Fibroblast of lung (primary cell): ENCODE measurements at regions not wholly inside any gene's neighbourhood (a gene's known extent, or its start where the extent isn't known, plus 50 kb on each side); places are given as distances from the start of the nearest gene placed in this dataset.

ENCODE experiments used
- DNase-seq, 2 donors: peaks; one replicate each; pipeline versions ENCODE4 v3.0.0 to v3.0.0-alpha.2; 2010; ENCODE audit warnings: low read depth in 2 of 2
- H2AFZ ChIP-seq: 2 replicates; pipeline ENCODE4 v1.5.1; 2012; ENCODE audit warnings: low read length, control low read depth, inconsistent platforms
- H3K27ac ChIP-seq: 2 replicates; pipeline ENCODE4 v1.5.1; 2011; ENCODE audit warnings: low read length, control low read depth; ENCODE audit not compliant: insufficient read depth
- H3K27me3 ChIP-seq: 2 replicates; pipeline ENCODE4 v1.5.1; 2011; ENCODE audit warnings: mild to moderate bottlenecking, low read length; ENCODE audit not compliant: control insufficient read depth, insufficient read depth
- H3K36me3 ChIP-seq: 2 replicates; pipeline ENCODE4 v1.5.1; 2011; ENCODE audit warnings: low read length; ENCODE audit not compliant: control insufficient read depth, insufficient read depth
- H3K4me1 ChIP-seq: 2 replicates; pipeline ENCODE4 v1.5.1; 2011; ENCODE audit warnings: low read length; ENCODE audit not compliant: control insufficient read depth, insufficient read depth; ENCODE audit errors: extremely low read depth
- H3K4me2 ChIP-seq: 2 replicates; pipeline ENCODE4 v1.5.1; 2011; ENCODE audit warnings: low read length, control low read depth; ENCODE audit not compliant: insufficient read depth; ENCODE audit errors: extremely low read depth
- H3K4me3 ChIP-seq, 4 experiments: fragments of 200-600 bp in 1 of 4; sonication (generic) in 1 of 4; replicated peaks in 1 of 4; 2 replicates each; pipeline ENCODE4 v1.5.1; 2011 to 2016; ENCODE audit warnings: low read length in 4 of 4, low read depth in 3 of 4, mild to moderate bottlenecking in 3 of 4, control low read depth in 2 of 4, inconsistent platforms in 1 of 4, mixed read lengths in 1 of 4; ENCODE audit not compliant: insufficient read depth in 1 of 4; ENCODE audit errors: control extremely low read depth in 1 of 4
- H3K79me2 ChIP-seq: 2 replicates; pipeline ENCODE4 v1.5.1; 2012; ENCODE audit warnings: mild to moderate bottlenecking, low read length, inconsistent platforms; ENCODE audit not compliant: control insufficient read depth, insufficient read depth
- H3K9ac ChIP-seq: 2 replicates; pipeline ENCODE4 v1.5.1; 2011; ENCODE audit warnings: mild to moderate bottlenecking, low read length, control low read depth; ENCODE audit not compliant: insufficient read depth
- H3K9me3 ChIP-seq: 2 replicates; pipeline ENCODE4 v1.5.1; 2012; ENCODE audit warnings: low read depth, low read length; ENCODE audit not compliant: control insufficient read depth, insufficient read depth
- H4K20me1 ChIP-seq: 2 replicates; pipeline ENCODE4 v1.5.1; 2011; ENCODE audit warnings: low read length; ENCODE audit not compliant: control insufficient read depth, insufficient read depth; ENCODE audit errors: extremely low read depth
- EZH2 ChIP-seq: IDR thresholded peaks from 2 replicates; pipeline ENCODE4 v1.5.1; 2012; ENCODE audit warnings: low read length, control low read depth, mild to moderate bottlenecking; ENCODE audit errors: missing control alignments
- TF ChIP-seq, protein P1 (sequence below), 2 donors: IDR thresholded peaks in 1 of 2; conservative IDR thresholded peaks in 1 of 2; 1 replicate in 1 of 2; 2 replicates in 1 of 2; pipeline ENCODE4 v1.5.1; 2011 to 2012; ENCODE audit warnings: low read length in 2 of 2, control low read depth in 1 of 2, inconsistent platforms in 1 of 2, low read depth in 1 of 2, mild to moderate bottlenecking in 1 of 2

- Histone ChIP-seq H3K4me2 (no peak overlapping the region), H2AFZ (no peak overlapping the region), H3K27me3 (no peaks in the 10 kb centered on the region), H3K9ac (no peak overlapping the region), H3K36me3 (no peaks in the 10 kb centered on the region), H3K79me2 (no peaks in the 10 kb centered on the region), H3K27ac (no peak overlapping the region), H3K4me3 (no peak overlapping the region), H4K20me1 (no peaks in the 10 kb centered on the region), H3K9me3 (no peaks in the 10 kb centered on the region), H3K4me1 (no peaks in the 10 kb centered on the region)
- DNase-seq = no peak
- TF ChIP-seq, protein P1, sequence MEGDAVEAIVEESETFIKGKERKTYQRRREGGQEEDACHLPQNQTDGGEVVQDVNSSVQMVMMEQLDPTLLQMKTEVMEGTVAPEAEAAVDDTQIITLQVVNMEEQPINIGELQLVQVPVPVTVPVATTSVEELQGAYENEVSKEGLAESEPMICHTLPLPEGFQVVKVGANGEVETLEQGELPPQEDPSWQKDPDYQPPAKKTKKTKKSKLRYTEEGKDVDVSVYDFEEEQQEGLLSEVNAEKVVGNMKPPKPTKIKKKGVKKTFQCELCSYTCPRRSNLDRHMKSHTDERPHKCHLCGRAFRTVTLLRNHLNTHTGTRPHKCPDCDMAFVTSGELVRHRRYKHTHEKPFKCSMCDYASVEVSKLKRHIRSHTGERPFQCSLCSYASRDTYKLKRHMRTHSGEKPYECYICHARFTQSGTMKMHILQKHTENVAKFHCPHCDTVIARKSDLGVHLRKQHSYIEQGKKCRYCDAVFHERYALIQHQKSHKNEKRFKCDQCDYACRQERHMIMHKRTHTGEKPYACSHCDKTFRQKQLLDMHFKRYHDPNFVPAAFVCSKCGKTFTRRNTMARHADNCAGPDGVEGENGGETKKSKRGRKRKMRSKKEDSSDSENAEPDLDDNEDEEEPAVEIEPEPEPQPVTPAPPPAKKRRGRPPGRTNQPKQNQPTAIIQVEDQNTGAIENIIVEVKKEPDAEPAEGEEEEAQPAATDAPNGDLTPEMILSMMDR (conservative IDR thresholded peaks at IDR 0.05 in 1 of 2, IDR thresholded peaks at IDR 0.05 in 1 of 2; ENCODE audit: low read depth in 1 of 2, low read length in 2 of 2) = no peak
- no peak for TF ChIP-seq EZH2
These were observed 112.1 kb upstream of the ZC3H12C start for GRCh38 chr11:109981031-109981636.

GRCh38 chr11:109983358-109983757 lies 109.8 kb upstream of the ZC3H12C start:
- TF ChIP-seq, protein P1 (conservative IDR thresholded peaks at IDR 0.05 in 1 of 2, IDR thresholded peaks at IDR 0.05 in 1 of 2; ENCODE audit: low read depth in 1 of 2, low read length in 2 of 2) = no peak
- TF ChIP-seq EZH2 = no peak
- Histone ChIP-seq H2AFZ (no peak overlapping the region), H3K4me2 (no peak overlapping the region), H3K4me1 (no peaks in the 10 kb centered on the region), H3K9ac (no peak overlapping the region), H3K9me3 (no peaks in the 10 kb centered on the region), H3K79me2 (no peaks in the 10 kb centered on the region), H3K4me3 (no peak overlapping the region), H4K20me1 (no peaks in the 10 kb centered on the region), H3K36me3 (no peaks in the 10 kb centered on the region), H3K27me3 (no peaks in the 10 kb centered on the region), H3K27ac (no peak overlapping the region)
- DNase-seq = no peak

DNA sequence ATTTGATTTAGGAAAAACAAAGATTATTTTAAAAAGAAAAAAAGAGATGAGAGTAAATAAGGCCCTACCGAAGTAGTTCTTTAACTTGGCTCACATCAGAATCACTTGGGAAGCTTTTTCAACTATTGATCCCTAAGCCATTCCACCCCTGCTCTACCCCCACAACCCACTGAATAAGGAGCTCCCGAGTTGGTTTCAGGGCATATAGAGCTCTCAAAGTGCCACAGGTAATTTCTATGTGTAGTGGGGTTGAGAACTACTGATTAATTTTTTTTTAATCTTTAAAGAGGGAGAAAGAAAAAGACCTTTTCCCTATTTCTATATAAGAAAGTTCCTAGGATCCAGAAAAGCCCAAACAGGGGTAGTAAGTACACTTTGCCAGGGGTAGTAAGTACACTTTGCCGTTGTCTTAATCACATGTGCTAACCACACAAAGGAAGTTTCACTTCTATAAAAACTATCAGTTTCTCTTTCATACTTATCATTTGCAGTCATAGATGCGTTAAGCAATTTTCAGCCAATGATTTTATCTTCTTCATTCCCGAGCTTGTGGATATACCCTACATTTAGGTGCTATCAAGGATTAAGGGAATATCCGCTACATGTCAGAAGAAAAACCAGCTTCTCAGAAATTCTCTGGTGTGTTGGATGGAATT lies 108.4 kb upstream of the ZC3H12C start:
- no peaks in the 10 kb centered on the region for H3K4me1 ChIP-seq
- no peak overlapping the region for H3K9ac ChIP-seq
- H4K20me1 ChIP-seq = no peaks in the 10 kb centered on the region
- H3K79me2 ChIP-seq = no peaks in the 10 kb centered on the region
- no peak overlapping the region for H3K4me3 ChIP-seq
- H3K27me3 ChIP-seq = no peaks in the 10 kb centered on the region
- no peaks in the 10 kb centered on the region for H3K36me3 ChIP-seq
- DNase-seq = no peak
- no peak overlapping the region for H2AFZ ChIP-seq
- TF ChIP-seq EZH2 = no peak
- TF ChIP-seq, protein P1 (conservative IDR thresholded peaks at IDR 0.05 in 1 of 2, IDR thresholded peaks at IDR 0.05 in 1 of 2; ENCODE audit: low read depth in 1 of 2, low read length in 2 of 2) = no peak
- no peaks in the 10 kb centered on the region for H3K9me3 ChIP-seq
- no peak overlapping the region for H3K27ac ChIP-seq
- no peak overlapping the region for H3K4me2 ChIP-seq
